AG08395 (cell line): ENCODE measurements at regions not wholly inside any gene's neighbourhood (a gene's known extent, or its start where the extent isn't known, plus 50 kb on each side); places are given as distances from the start of the nearest gene placed in this dataset.
A peak's percentile ranks its signal among the peaks of the same experiment; 100 is the strongest.

Source experiments
- DNase-seq: peaks from one replicate; pipeline ENCODE4 v3.0.0; 2012; ENCODE audit warnings: mixed read lengths, low spot score

DNA sequence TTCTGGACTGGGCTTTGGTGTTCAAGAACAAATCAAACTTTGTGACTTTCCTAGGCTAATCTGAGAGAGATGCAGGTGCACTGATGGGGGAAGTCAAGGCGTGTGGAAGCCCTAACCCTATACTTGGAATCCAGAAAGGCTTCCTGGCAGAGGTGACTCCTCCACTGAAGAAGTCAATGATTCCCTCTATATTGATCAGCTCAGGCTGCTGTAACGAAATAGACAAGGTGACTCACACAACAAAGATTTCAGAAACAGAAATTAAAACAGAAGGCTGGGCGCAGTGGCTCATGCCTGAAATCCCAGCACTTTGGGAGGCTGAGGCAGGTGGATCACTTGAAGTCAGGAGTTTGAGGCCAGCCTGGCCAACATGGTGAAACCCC lies 69.6 kb upstream of the GGTA1 start:
- no peak for DNase-seq

DNA sequence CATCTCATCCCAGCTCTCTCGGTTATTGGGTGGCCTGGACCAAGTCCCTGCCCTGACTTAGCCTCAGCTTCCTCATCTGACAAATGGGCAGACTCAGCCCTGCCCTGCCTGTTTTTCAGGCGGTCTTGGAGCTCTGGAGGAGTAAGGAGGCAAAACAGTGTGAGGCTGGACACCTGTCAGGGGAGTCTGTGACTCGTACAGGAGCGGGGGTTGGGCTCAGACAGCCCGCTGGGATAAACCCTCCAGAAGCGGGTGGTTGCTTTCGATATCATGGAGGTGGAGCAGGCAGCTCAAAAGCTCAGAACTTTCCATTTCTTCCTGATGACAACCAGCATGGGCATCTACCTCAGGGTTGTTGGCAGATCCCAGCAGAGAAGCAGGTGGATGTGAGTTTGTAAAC lies 72.9 kb upstream of the GGTA1 start:
- no peak for DNase-seq

DNA sequence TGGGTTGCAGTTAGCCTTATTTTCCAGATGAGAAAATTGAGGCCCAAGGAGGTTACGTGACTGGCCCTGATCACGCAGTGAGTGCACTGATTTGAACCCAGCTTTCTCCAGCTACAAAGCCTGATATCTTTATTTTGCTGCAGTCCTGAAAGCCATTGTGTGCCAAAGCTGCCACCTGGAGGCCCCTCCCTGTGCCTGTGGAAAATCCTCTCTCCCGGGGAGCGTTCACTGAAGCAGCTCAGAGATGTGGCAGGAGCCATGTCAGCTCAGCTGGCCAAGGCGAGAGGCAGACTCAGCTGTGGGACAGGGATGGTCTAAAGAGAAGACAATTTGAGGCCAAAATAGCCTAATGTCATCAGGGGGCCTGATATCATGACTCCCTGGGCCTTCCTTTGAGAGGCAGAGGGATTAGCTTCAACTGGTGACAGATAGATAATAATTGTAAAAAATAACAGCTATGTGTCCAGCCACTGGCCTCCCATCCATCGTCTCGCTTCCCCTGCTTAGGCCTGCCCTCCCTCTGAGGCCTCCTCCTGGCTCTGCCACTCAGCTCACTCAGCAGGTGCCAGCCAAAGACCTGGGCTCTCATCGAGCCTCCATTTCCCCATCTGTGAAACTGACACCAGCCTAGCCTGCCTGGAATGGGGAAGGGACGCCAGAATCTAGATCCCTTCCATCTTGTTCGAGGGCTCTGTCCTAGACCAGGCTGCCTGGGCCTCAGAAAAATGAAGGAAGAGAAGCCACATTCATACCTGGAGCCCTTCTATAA lies 74.3 kb upstream of the GGTA1 start:
- no peak for DNase-seq

DNA sequence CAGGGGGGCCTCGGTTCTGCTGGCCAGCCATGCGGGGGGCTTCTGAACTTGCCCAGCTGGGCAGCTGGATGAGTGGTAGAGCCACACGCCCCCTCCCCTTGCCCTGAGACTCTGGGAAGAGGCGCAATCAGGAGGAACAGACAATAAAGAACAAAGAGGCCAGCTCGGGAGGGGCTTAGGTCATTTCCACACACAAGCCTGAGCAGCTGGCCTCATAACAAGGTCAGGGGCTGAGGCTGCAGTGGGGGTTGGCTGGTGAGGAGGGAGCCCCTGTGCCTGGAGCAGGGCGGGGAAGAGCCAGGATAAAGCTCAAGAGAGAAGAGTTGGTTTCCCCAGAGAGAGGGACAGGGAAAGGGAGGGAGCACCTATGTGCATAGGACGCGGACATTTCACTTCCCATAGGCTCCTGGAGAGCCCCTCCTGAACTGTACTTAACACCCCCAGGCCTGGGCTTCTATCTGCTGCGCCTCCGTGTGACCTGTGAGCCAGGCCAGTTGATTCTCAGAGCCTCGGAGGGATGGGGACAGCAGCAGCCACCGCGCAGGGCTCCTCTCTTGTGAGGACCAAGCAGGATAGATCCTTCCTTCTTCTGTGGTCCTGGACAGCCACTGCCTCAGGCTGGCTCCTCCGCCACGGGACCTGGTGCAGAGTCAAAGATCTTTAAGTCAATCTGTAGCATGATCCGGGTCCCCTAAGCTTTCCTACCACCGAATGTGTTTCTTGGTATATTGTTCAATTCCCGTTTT lies 75.3 kb upstream of the GGTA1 start:
- DNase-seq = no peak

DNA sequence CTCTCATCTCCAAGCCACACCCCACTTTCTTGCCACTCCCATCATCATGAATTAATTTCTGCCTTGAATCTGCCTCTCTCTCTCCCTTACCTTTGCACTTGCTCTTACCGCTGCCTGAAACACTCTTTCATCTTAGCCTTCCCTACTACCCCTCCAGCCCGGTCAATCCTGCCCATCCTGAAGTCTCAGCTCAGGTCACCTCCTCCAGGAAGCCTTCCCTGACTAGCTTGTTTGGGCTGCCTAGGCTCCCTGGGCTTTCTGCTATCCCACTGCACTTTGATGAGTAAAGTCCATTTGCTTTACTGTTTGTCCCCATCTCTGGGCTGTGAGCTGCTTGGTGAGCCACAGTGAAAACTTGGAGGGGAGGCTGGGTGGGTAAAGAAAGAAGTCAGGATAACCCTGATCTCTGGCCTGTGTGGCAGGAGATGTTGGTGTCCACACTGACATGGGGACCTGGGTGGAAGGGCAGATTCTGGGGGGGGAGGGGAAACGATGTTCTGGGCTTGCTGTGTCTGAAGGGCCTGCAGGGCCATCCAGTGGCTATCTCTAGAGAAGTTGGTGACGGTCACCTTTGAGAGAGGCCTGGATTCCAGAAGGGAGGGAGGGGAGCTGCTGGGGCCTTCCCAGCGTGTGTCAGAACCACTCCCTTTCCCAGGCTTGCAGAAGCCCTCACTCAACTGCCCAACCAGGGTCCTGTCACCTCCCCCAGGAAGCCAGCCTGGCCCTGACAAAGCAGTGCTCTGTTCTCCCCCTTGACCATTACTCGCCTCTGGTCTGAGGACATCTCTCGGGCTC lies 75.0 kb upstream of the DAB2IP start:
- no peak for DNase-seq

DNA sequence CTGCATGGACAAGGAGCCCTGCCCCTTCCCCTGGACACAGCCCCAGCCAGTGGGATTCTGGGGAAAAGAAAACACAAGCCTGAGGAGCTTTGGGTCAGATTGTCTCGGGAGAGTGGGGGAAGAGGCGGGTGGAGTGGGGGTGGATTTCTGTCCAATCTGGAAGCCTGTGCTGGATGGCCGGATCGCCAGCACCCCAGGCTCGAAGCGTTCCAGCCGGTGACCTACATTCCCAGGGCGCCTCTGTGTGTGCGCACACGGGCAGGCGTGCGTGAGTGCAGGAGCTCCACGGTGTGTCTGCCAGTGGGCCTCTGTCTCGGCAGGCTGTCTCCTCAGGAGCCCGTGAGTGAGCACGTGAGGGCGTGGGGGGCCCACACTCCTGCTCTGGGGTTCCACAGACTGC lies 74.3 kb upstream of the DAB2IP start:
- DNase-seq = no peak

DNA sequence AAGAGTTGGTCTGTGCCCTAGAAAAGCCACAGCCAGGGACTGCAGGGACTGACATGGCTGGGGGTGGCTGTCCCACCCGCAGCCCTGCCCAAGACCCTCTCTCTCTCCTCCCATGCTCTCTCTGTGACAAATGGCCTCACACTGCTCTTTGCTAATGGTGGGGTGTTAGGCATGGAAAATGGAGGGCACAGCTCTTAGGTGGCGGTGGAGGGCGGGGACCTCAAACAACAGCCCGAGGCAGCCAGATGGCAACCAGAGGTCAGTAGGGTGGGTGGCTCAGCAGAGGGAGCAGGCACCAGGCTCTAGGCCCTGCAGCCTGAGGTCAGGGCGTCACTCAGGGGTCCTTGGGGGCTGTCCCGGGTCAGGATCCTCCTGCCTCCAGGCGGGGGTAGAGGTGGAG lies 73.9 kb upstream of the DAB2IP start:
- no peak for DNase-seq

DNA sequence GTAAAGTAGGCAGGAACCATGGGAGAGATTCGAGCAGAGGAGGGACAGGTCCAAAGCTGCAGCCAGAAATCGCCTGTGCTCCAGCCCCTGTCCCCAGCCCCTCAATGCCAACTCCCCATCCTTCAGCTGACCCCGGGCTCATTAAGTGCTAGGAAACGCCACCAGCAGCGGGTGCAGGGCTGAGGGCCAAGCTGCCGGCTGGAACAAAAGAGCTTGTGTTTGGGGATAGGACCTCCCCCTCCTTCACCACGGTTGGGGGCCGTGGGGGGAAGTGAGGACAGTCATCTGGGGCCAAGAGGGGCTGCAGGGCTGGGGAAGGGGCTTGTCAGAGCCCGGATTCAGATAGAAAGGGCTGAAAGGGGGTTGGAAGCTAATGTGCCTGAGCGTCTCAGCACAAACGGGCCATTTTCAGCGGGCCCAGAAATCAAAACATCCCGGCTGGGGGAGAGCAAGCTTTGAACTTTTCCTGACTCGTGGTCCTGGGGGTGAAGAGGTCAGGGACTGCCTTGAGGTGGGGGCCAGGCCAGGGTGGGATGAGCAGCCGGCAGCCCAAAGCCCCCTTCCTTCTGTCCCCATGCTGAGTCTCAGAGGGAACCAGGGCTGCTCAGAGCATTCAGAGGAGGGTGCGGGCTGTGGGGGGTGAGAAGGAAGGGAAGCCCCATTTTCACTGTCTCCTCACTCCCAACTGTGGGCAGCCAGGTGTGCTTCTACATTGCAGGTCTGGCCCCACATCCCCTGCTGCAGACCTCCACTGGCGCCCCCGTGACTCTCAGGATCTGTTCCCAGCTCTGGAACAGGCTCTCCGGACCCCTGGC lies 69.4 kb upstream of the DAB2IP start:
- DNase-seq = no peak

DNA sequence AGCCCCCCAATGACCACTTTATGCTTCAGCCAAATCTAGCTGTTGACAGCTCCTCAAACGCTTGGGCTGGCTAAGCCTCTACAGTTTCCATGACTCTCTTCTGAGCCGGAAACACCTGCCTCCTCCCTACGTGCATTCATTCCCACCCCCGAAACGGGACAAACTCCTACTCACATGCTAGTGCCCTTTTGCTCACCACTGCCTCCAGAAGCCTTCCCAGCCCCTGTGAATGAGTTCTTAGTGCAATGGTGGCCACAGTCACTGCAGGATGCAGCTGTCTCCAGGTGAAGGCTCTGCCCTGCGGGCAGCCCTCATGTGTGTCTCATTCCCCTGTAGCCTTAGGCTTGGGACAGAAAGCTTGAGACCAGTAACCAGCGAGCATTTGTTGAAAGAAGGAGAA lies 68.8 kb upstream of the DAB2IP start:
- DNase-seq = no peak

DNA sequence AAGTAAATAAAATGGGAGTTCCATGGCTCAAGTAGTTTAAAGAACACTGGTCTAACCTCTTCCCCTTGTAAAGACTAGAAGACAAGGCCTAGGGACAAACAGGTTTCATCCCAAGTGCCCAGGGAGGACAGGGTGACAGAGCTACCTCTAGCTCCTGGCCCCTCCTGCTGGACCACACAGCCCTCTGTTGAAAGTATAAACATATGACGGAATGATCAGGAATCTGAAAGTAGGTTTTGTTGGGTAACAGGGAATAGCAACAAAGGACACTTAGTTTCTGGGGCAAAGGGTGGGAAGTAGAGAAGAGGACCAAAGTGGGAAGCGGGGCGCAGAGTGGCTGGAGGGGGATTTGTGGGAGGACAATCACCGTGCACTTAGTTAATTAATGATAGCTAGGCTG lies 67.0 kb upstream of the DAB2IP start:
- no peak for DNase-seq

DNA sequence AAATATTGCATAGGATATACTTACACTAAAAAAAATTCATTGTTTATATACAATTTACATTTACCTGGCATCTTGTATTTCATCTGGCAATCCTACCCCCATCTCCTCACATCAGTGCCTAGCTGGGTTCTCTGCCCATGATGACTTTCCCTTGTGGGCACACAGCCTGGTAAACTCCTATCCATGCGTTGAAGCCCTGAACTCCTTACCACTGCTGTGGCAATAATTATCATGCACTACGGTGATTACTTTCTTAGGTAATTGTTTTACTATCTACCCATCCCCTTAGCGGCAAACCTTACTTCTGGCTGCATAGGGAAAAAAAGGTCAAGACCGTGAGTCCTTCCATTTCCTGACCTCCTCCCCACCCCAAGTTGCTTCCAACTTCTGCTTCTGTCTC lies 63.6 kb upstream of the DAB2IP start:
- no peak for DNase-seq

DNA sequence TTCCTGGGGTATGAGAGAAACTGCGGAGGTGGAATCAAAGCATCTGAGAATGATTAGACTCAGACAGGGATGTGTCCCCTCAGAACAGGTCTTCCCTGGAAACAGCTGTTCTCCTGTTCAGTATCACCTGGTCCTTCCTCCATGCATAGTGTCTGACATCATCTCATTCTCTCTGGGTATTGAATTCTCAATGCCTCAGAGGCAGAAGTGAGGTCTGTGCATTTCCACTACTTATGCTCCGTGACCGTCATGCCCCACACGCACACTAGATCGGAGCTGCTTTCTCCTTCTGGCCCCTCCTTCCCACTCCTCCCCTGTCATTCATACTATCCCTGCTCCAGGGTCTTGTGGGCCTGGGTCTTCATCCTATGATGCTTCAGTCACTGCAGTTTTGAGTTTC lies 61.4 kb upstream of the DAB2IP start:
- DNase-seq = no peak

DNA sequence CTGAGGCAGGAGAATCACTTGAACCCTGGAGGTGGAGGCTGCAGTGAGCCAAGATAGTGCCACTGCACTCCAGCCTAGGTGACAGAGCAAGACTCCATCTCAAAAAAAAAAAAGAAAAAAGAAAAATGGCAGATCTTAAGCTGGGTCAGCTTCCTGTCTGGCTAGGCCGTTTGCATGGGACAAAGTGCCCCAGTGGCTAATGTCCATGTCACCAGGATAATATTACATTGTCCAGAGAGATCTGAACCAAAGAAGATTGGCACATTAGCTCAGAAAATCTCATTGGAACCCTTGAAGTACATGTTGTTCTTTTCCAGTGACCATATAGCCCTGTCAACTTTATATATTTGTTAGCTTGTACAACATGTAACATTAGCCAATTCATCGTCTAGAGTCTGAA lies 59.2 kb upstream of the DAB2IP start:
- no peak for DNase-seq

DNA sequence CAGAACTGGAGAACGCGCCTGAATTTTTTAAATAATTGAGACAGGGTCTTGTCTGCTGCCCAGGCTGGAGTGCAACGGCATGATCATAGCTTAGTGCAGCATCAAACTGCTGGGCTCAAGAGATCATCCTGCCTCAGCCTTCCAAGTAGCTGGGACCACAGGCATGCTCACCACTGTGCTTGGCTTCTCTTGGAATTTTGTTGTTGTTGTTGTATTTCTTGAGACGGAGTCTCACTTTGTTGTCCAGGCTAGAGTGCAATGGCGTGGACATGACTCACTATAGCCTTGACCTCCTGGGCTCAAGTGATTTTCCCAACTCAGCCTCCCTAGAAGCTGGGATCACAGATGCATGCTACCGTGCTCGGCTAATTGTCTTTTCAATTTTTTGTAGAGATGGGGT lies 58.4 kb upstream of the DAB2IP start:
- no peak for DNase-seq

DNA sequence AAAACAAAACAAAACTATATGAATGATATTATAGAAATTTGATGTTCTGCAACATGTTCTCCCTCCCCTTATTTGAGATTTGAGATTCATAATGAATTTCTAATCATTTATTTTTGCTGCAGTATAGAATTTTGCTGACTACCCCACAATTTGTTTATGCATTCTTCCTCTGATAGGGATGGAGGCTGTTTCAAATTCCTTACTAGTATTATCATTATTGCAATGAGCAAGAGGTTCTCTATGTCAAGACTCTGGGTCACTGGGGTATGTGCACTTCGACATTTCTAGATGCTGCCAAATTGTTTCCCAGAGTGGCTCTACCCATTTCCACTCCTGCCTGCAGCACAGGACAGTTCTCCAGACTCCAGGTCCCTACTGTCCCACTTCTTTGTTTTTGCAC lies 54.9 kb upstream of the DAB2IP start:
- DNase-seq = peak; percentile 69

DNA sequence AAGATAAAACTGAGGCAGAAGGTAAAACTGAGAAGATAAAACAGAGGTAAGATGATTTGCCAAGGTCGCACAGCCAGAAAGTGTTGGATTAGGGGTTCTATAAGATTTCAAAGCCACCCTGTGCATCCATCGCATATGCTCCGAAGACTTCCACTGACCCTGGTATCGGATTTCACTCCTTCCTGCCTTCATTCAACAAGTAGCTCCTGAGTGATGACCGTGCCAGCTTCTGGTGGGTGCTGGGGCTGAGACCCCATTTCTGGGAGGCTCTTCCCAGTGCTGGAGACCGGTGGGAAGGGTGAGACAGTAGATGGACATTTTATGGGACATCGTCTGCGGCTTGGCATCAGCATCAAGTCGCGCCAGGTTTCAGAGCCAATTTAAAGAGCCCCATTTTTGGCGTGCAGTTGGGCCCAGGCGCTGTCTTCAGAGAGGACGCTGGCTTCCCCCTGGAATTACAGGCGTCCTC lies 53.7 kb upstream of the DAB2IP start:
- no peak for DNase-seq

DNA sequence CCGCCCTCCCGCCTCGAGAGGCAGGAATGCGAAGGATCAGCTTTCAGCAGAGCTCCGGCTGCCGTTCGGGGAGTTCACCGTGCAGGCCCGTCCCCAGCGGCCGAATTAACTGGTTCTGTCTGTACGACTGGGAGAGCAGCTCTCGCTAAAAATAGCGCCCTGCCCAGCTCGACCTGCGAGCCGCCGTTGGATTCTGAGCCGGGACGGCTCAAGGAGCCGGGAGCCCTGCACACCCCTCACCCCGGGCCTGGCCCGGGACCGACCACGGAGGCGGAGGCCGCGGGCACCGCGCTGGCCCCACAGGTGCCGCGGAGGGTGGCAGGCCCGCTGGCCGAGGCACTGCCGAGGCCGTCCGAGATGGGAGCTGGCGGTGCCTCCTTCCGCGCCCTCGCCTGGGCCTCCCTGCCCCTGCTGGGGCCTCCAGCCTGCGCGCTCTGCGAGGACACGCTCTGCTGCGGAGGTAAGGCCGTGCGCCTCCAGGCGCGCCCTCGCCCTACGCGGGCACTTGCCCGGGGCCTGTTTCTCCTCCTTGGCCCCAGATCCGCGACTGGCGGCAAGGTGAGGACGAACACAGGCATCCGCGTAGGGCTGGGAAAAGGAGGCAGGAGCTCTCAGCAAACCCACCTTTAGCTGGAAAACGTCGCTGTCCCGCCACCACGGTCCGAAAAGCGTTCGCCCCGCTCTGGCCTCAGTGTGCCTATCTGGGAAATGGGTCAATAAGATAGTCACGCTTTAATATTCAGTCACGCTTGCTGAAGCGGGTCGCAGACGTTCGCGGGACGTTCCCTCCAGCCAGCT lies 53.1 kb upstream of the DAB2IP start:
- peak; percentile 92 for DNase-seq

DNA sequence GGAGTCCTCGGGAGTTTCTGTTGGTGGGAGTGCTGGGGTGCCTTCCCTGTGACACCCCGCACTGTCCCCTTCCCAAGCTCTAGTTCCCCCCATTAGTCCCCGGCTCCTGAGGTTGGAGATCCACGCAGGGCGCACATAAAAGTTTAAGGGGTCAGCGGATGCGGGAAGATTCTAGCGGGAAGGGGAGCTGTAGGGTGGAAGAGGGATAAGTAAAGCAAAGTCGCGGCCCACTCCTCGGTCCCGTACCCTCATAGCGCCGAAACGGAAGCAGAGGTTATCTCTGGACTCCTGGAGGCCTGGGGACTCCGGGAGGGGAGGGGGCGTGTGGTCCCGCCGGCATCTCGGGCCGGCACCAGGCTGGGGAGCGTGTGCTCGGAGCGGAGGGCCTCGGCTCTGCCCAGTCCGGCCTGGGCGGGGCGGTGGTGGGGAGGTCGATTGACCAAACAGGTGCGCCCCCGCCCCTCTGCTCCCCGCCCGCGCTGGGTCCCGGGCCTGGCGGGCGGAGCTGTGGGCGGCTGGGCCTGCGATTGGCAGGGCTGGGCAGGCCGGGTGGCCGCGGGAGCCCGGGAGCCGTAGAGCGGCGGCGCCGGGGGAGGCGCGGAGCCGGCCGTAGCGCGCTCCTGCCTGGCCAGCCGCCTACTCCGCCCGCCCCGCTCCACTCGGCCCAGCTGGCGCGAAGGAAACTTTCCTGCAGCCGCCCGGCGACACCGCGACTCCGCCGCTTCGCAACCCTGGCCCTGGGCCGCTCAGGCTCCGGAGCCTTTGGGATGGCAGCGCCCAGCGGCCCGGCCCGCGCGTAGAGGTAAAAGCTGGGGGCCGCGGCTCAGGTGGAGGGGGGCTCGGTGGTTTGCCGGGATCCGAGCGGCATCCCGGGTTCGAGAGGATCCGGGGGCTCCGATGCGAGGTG lies 52.2 kb upstream of the DAB2IP start:
- DNase-seq = peak; percentile 70

DNA sequence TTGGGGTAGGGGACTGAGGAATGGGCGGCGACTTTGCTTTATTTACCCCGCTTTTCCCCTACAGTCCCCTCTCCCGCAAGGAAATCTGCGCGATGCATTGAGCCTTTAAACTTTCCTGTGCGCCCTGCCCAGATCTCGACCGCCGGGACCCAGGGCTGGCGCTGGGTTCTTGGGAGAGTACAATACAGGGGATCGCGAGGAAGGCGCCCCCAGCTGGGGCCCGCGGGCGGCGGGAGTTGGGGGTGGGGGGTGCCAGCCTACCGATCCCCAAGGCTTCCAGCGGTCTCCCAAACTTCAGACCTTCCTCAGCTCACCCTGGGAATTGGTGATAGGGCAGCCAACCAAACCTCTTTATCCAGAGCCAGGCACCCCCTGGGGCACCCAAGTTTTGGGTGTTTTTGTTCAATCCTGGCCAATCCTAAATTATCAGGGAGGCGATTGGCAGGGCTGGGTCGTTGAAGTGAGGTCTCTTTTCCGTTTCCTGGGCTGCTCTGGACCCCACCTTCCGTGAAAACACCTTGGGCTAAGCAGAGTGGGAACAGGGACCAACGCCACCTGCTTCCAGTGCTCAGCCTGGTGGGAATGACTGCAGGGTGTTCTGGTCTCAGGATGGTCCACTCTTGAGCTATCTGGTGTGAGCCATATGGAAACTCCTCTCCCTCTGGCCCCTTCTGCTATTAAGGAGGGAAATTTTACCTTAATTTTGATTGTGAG lies 51.4 kb upstream of the DAB2IP start:
- no peak for DNase-seq
